HepG2 (cell line): ENCODE measurements at regions not wholly inside any gene's neighbourhood (a gene's known extent, or its start where the extent isn't known, plus 50 kb on each side); places are given as distances from the start of the nearest gene placed in this dataset.

Source experiments
- ATAC-seq: fragments of 200-7000 bp; cut with Tn5 transposase; 3 replicates; pipeline ENCODE4 v1.9.1; 2020; ENCODE audit warnings: mild to moderate bottlenecking, moderate library complexity
- BruUV-seq: library from RNA; stranded (reverse); fragments of 400-500 nt; replicated peaks from 2 replicates; lab custom pipeline; 2021; lab: Mats Ljungman, UMichigan
- CTCF ChIA-PET: fragments of 300-600 bp; formaldehyde crosslinking; extraction: SDS; loops from one replicate; lab custom pipeline; 2021; ENCODE audit warnings: low total read pairs, inconsistent platforms, low intra/inter-chr PET ratio; lab: Yijun Ruan, JAX
- POLR2A ChIA-PET: fragments of 350-600 bp; sonication (Branson Sonifier 250); formaldehyde crosslinking; loops from one replicate; lab custom pipeline; 2020; ENCODE audit warnings: antibody characterized with exemption, inconsistent platforms; lab: Yijun Ruan, JAX
- DNase-seq: peaks from one replicate; pipeline ENCODE4 v3.0.0-alpha.2; 2015; ENCODE audit warnings: low spot score
- FAIRE-seq: peaks from 3 replicates; lab custom pipeline; 2011; peaks lifted over from hg19 to GRCh38; lab: Jason Lieb, UNC
- H2AFZ ChIP-seq: one replicate; pipeline ENCODE4 v1.6.1; 2011; ENCODE audit warnings: low read length, inconsistent platforms
- H3K27ac ChIP-seq: fragments of 300-600 bp; 3 replicates; pipeline ENCODE4 v1.8.0; 2011; ENCODE audit warnings: mixed run types, mild to moderate bottlenecking, mixed read lengths, low read length, inconsistent platforms; ENCODE audit not compliant: insufficient read depth; ENCODE audit errors: extremely low read length
- H3K27me3 ChIP-seq, 2 experiments: fragments of 200-600 bp in 1 of 2; 2 replicates in 1 of 2; 3 replicates in 1 of 2; pipeline versions ENCODE4 v1.6.0 to v1.8.0; 2011; ENCODE audit warnings: low read length in 2 of 2, mild to moderate bottlenecking in 2 of 2, moderate library complexity in 2 of 2, inconsistent platforms in 1 of 2; ENCODE audit not compliant: insufficient read depth in 2 of 2, control insufficient read depth in 1 of 2
- H3K36me3 ChIP-seq, 2 experiments: fragments of 200-600 bp in 1 of 2; replicated peaks in 1 of 2; 2 replicates in 1 of 2; 3 replicates in 1 of 2; pipeline versions ENCODE4 v1.5.1 to v1.8.0; 2011; ENCODE audit warnings: low read length in 2 of 2, inconsistent platforms in 1 of 2; ENCODE audit not compliant: insufficient read depth in 2 of 2, control insufficient read depth in 1 of 2
- H3K4me1 ChIP-seq: 2 replicates; pipeline ENCODE4 v1.5.1; 2012; ENCODE audit warnings: low read length, inconsistent platforms; ENCODE audit not compliant: insufficient read depth
- H3K4me2 ChIP-seq: 2 replicates; pipeline ENCODE4 v1.6.0; 2011; ENCODE audit warnings: low read depth, low read length, inconsistent platforms
- H3K4me3 ChIP-seq, 3 experiments: fragments of 200-600 bp in 1 of 3; sonication (generic), shearing (Covaris generic) in 1 of 3; replicated peaks in 1 of 3; 2 replicates each; pipeline ENCODE4 v1.5.1; 2011 to 2016; ENCODE audit warnings: low read length in 3 of 3, inconsistent platforms in 2 of 3, low read depth in 2 of 3, mild to moderate bottlenecking in 2 of 3, control low read depth in 1 of 3, mixed read lengths in 1 of 3; ENCODE audit not compliant: insufficient read depth in 1 of 3
- H3K79me2 ChIP-seq: one replicate; pipeline ENCODE4 v1.6.1; 2011; ENCODE audit warnings: low read length, inconsistent platforms; ENCODE audit not compliant: insufficient read depth
- H3K9ac ChIP-seq: 2 replicates; pipeline ENCODE4 v1.6.0; 2011; ENCODE audit warnings: mild to moderate bottlenecking, low read depth, low read length, inconsistent platforms; ENCODE audit not compliant: insufficient read depth
- H3K9me3 ChIP-seq: 2 replicates; pipeline ENCODE4 v1.5.1; 2012; ENCODE audit warnings: mild to moderate bottlenecking, low read length
- H4K20me1 ChIP-seq: 2 replicates; pipeline ENCODE4 v1.6.0; 2011; ENCODE audit warnings: inconsistent platforms, mild to moderate bottlenecking, low read length, moderate library complexity; ENCODE audit not compliant: insufficient read depth
- BCLAF1 ChIP-seq: fragments of 450-650 bp; IDR thresholded peaks from 2 replicates; pipeline ENCODE4 v1.6.1; 2017; ENCODE audit warnings: mild to moderate bottlenecking
- ETV6 ChIP-seq: sonication (generic); formaldehyde crosslinking; conservative IDR thresholded peaks from 2 replicates; pipeline ENCODE4 v1.4.0; 2020; ENCODE audit warnings: missing genetic modification reagents
- FOSL1 ChIP-seq: sonication (generic); formaldehyde crosslinking; IDR thresholded peaks from 2 replicates; pipeline ENCODE4 v1.9.0; 2021; ENCODE audit warnings: missing genetic modification reagents, borderline replicate concordance
- HNRNPUL1 ChIP-seq: fragments of 200-400 bp; formaldehyde crosslinking; IDR thresholded peaks from 2 replicates; pipeline ENCODE4 v1.6.1; 2017; ENCODE audit warnings: low read depth, mild to moderate bottlenecking, low read length, moderate library complexity
- MAFF ChIP-seq: IDR thresholded peaks from 2 replicates; pipeline ENCODE4 v1.6.1; 2011; ENCODE audit warnings: low read depth, low read length, improper control_type of control experiment
- SATB2 ChIP-seq: sonication (generic); formaldehyde crosslinking; IDR thresholded peaks from 2 replicates; pipeline ENCODE4 v1.5.0; 2020; ENCODE audit warnings: missing genetic modification reagents
- TMF1 ChIP-seq: sonication (generic); formaldehyde crosslinking; IDR thresholded peaks from 2 replicates; pipeline ENCODE4 v1.8.1; 2022; ENCODE audit warnings: low read depth, missing genetic modification reagents
- TRAFD1 ChIP-seq: sonication (generic); formaldehyde crosslinking; IDR thresholded peaks from 2 replicates; pipeline ENCODE4 v1.5.1; 2020; ENCODE audit warnings: missing genetic modification reagents, mild to moderate bottlenecking, borderline replicate concordance
- ZNF224 ChIP-seq: sonication (generic); formaldehyde crosslinking; IDR thresholded peaks from 2 replicates; pipeline ENCODE4 v1.5.0; 2020; ENCODE audit warnings: mild to moderate bottlenecking, missing genetic modification reagents
- ZNF260 ChIP-seq: sonication (generic); formaldehyde crosslinking; IDR thresholded peaks from 2 replicates; pipeline ENCODE4 v1.4.0; 2020; ENCODE audit warnings: missing genetic modification reagents, low read depth, mild to moderate bottlenecking, borderline replicate concordance
- ZNF615 ChIP-seq: sonication (generic); formaldehyde crosslinking; IDR thresholded peaks from 2 replicates; pipeline ENCODE4 v1.5.0; 2020; ENCODE audit warnings: mild to moderate bottlenecking, missing genetic modification reagents, borderline replicate concordance
- WGBS: methylation state at CpG from one replicate; pipeline ENCODE4 v1.1.6; 2017; ENCODE audit warnings: low lambda C conversion rate; 5-methylcytosine and 5-hydroxymethylcytosine counted together
- in situ Hi-C: cut with HindIII; loops from 2 replicates; pipeline ENCODE4 v1.10.0; 2017; ENCODE audit warnings: low pct_unique_long_range_greater_than_20kb; ENCODE audit not compliant: extremely low pct_ligation_motif_present
- intact Hi-C: fragments of 100-400 bp; cut with micrococcal nuclease; formaldehyde crosslinking; loops from one replicate; pipeline ENCODE4 v1.10.0; 2022; ENCODE audit not compliant: unreplicated experiment
- TF ChIP-seq, protein P1 (sequence below): sonication (generic); formaldehyde crosslinking; conservative IDR thresholded peaks from 2 replicates; pipeline ENCODE4 v1.4.0; 2020; ENCODE audit warnings: missing genetic modification reagents
- TF ChIP-seq, protein P2 (sequence below): sonication (generic); formaldehyde crosslinking; IDR thresholded peaks from 2 replicates; pipeline ENCODE4 v1.5.1; 2020; ENCODE audit warnings: mild to moderate bottlenecking, missing genetic modification reagents, moderate library complexity
- TF ChIP-seq, protein P3 (sequence below): sonication (generic); formaldehyde crosslinking; IDR thresholded peaks from 2 replicates; pipeline ENCODE4 v1.4.0; 2020; ENCODE audit warnings: missing genetic modification reagents
- TF ChIP-seq, protein P4 (sequence below): IDR thresholded peaks from 2 replicates; pipeline ENCODE4 v1.6.1; 2016

GRCh38 chr11:90321018-90321417, 98.2 kb upstream of the CHORDC1 start (continued):
- TF ChIP-seq MAFF (no peak), FOSL1 (CRISPR knock-in tag) (no peak), BCLAF1 (no peak), ZNF224 (CRISPR knock-in tag) (no peak), TMF1 (CRISPR knock-in tag) (no peak), HNRNPUL1 (no peak), TRAFD1 (CRISPR knock-in tag) (no peak)
- TF ChIP-seq, protein P1, sequence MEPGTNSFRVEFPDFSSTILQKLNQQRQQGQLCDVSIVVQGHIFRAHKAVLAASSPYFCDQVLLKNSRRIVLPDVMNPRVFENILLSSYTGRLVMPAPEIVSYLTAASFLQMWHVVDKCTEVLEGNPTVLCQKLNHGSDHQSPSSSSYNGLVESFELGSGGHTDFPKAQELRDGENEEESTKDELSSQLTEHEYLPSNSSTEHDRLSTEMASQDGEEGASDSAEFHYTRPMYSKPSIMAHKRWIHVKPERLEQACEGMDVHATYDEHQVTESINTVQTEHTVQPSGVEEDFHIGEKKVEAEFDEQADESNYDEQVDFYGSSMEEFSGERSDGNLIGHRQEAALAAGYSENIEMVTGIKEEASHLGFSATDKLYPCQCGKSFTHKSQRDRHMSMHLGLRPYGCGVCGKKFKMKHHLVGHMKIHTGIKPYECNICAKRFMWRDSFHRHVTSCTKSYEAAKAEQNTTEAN, result no peak

DNA sequence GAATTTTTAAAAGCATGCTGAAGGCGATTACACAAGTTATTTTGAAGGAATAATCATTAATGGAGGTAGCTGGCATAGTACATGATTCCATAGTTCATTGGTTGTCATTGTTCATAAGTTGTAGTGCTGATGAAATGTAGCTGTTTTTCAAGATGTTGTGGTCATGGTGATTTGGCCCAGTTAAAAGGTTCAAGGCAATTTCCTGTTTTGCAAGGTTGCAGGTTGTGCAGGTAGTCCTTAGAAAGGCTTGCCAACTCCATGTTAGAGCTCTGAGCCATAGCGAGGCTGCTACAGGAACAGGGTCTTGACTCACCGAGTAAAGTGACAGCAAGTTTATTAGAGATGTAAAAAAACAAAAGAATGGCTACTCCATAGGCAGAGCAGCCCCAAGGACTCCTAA, 95.8 kb upstream of the CHORDC1 start:
- Histone ChIP-seq H3K9ac (no peak overlapping the region), H3K4me2 (no peak overlapping the region), H3K27me3 (no peaks in the 10 kb centered on the region; a peak in 1 of 5 replicates), H4K20me1 (no peaks in the 10 kb centered on the region), H3K36me3 (no peaks in the 10 kb centered on the region), H3K4me3 (no peak overlapping the region), H3K9me3 (no peaks in the 10 kb centered on the region), H3K27ac (no peak overlapping the region), H3K79me2 (no peaks in the 10 kb centered on the region), H2AFZ (no peak overlapping the region), H3K4me1 (no peaks in the 10 kb centered on the region)
- no peak for ATAC-seq
- DNase-seq, result no peak
- FAIRE-seq, result no peak
- intact Hi-C loops, result no loop called here
- in situ Hi-C loops, result no loop called here
- ChIA-PET POLR2A (no interaction called here), CTCF (no interaction called here)
- WGBS, result 69% methylated on average over 3 of the region's 3 CpGs
- BruUV-seq, result no TSS peak
- no peak for TF ChIP-seq ZNF260
- no peak for TF ChIP-seq ETV6
- TF ChIP-seq, protein P2, sequence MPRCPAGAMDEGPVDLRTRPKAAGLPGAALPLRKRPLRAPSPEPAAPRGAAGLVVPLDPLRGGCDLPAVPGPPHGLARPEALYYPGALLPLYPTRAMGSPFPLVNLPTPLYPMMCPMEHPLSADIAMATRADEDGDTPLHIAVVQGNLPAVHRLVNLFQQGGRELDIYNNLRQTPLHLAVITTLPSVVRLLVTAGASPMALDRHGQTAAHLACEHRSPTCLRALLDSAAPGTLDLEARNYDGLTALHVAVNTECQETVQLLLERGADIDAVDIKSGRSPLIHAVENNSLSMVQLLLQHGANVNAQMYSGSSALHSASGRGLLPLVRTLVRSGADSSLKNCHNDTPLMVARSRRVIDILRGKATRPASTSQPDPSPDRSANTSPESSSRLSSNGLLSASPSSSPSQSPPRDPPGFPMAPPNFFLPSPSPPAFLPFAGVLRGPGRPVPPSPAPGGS (CRISPR knock-in tag), result no peak
- TF ChIP-seq, protein P3, sequence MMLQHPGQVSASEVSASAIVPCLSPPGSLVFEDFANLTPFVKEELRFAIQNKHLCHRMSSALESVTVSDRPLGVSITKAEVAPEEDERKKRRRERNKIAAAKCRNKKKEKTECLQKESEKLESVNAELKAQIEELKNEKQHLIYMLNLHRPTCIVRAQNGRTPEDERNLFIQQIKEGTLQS, result no peak
- TF ChIP-seq ZNF615 (CRISPR knock-in tag), result no peak
- TF ChIP-seq SATB2 (CRISPR knock-in tag), result no peak
- TF ChIP-seq, protein P4, sequence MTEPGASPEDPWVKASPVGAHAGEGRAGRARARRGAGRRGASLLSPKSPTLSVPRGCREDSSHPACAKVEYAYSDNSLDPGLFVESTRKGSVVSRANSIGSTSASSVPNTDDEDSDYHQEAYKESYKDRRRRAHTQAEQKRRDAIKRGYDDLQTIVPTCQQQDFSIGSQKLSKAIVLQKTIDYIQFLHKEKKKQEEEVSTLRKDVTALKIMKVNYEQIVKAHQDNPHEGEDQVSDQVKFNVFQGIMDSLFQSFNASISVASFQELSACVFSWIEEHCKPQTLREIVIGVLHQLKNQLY (CRISPR knock-in tag), result no peak
